B cell (primary cell): ENCODE measurements at regions not wholly inside any gene's neighbourhood (a gene's known extent, or its start where the extent isn't known, plus 50 kb on each side); places are given as distances from the start of the nearest gene placed in this dataset.

Experiments
- ATAC-seq: fragments of 200-7000 bp; cut with Tn5 transposase; one replicate; pipeline ENCODE4 v1.10.0; 2021; ENCODE audit warnings: low read depth, mild to moderate bottlenecking, moderate number of reproducible peaks, moderate library complexity
- CTCF ChIA-PET: fragments of 350-600 bp; sonication (Branson Sonifier 250); formaldehyde crosslinking; loops from one replicate; lab custom pipeline; 2021; ENCODE audit warnings: antibody characterized with exemption, inconsistent platforms; lab: Charles Lee
- POLR2A ChIA-PET: fragments of 350-600 bp; sonication (Branson Sonifier 250); formaldehyde crosslinking; loops from one replicate; lab custom pipeline; 2021; ENCODE audit warnings: antibody characterized with exemption; lab: Charles Lee
- DNase-seq: peaks from one replicate; pipeline ENCODE4 v3.0.0; 2013
- H2AFZ ChIP-seq: 2 replicates; pipeline ENCODE4 v1.6.1; 2012; ENCODE audit warnings: mild to moderate bottlenecking, low read depth, low read length; ENCODE audit not compliant: insufficient read depth, poor library complexity, severe bottlenecking
- H3K27ac ChIP-seq, 2 donors: 1 replicate in 1 of 2; 2 replicates in 1 of 2; pipeline ENCODE4 v1.5.1; 2012 to 2013; ENCODE audit warnings: low read length in 2 of 2, mild to moderate bottlenecking in 2 of 2, moderate library complexity in 1 of 2
- H3K27me3 ChIP-seq, 4 experiments: fragments of 200-600 bp in 1 of 4; sonication (generic) in 1 of 4; replicated peaks in 1 of 4; 1 replicate in 2 of 4; 2 replicates in 2 of 4; pipeline versions ENCODE4 v1.6.1 to v1.7.0; 2013 to 2016; ENCODE audit warnings: low read length in 3 of 4, mild to moderate bottlenecking in 2 of 4, mixed read lengths in 1 of 4, moderate library complexity in 1 of 4; ENCODE audit not compliant: insufficient read depth in 4 of 4, control insufficient read depth in 3 of 4; ENCODE audit errors: control extremely low read depth in 1 of 4
- H3K36me3 ChIP-seq, 2 experiments: replicated peaks in 1 of 2; 1 replicate in 1 of 2; 2 replicates in 1 of 2; pipeline versions ENCODE4 v1.6.1 to v1.7.1; 2013; ENCODE audit warnings: low read length in 1 of 2; ENCODE audit not compliant: insufficient read depth in 2 of 2, control insufficient read depth in 1 of 2; ENCODE audit errors: control extremely low read depth in 1 of 2, extremely low read depth in 1 of 2
- H3K4me1 ChIP-seq, 2 donors: fragments of 200-600 bp in 1 of 2; sonication (generic) in 1 of 2; 1 replicate in 1 of 2; 2 replicates in 1 of 2; pipeline versions ENCODE4 v1.5.1 to v1.6.1; 2013 to 2017; ENCODE audit warnings: low read length in 2 of 2; ENCODE audit not compliant: control insufficient read depth in 2 of 2, insufficient read depth in 2 of 2
- H3K4me2 ChIP-seq: replicated peaks from 2 replicates; pipeline ENCODE3; 2012; ENCODE audit warnings: mild to moderate bottlenecking, low read depth, low read length; ENCODE audit not compliant: poor library complexity, severe bottlenecking
- H3K4me3 ChIP-seq, 5 experiments: fragments of 200-600 bp in 1 of 5; sonication (generic) in 1 of 5; 1 replicate in 3 of 5; 2 replicates in 2 of 5; pipeline versions ENCODE4 v1.5.1 to v1.7.0; 2011 to 2016; ENCODE audit warnings: low read length in 4 of 5, mild to moderate bottlenecking in 4 of 5, low read depth in 2 of 5, control low read depth in 1 of 5, moderate library complexity in 1 of 5; ENCODE audit not compliant: insufficient read depth in 1 of 5; ENCODE audit errors: control extremely low read depth in 1 of 5, extremely low read depth in 1 of 5
- H3K79me2 ChIP-seq: fragments of 200-600 bp; sonication (generic); one replicate; pipeline ENCODE4 v1.6.0; 2016; ENCODE audit warnings: low read length; ENCODE audit not compliant: control insufficient read depth, insufficient read depth
- H3K9ac ChIP-seq: fragments of 200-600 bp; sonication (generic); 2 replicates; pipeline ENCODE4 v1.6.1; 2017; ENCODE audit warnings: mild to moderate bottlenecking, low read length, moderate library complexity
- H3K9me3 ChIP-seq, 3 donors: one replicate each; pipeline versions ENCODE4 v1.6.1 to v1.7.1; 2013; ENCODE audit warnings: low read length in 2 of 3; ENCODE audit not compliant: control insufficient read depth in 2 of 3, insufficient read depth in 1 of 3; ENCODE audit errors: control extremely low read depth in 1 of 3
- H4K20me1 ChIP-seq: 2 replicates; pipeline ENCODE4 v1.6.0; 2012; ENCODE audit warnings: mild to moderate bottlenecking, low read length; ENCODE audit not compliant: insufficient read depth, control insufficient read depth, poor library complexity, severe bottlenecking
- H3K27ac Mint-ChIP-seq: one replicate; pipeline ENCODE4 v1.8.0; 2021; ENCODE audit warnings: mixed read lengths
- H3K27me3 Mint-ChIP-seq: one replicate; pipeline ENCODE4 v1.8.0; 2021; ENCODE audit warnings: mixed read lengths
- H3K4me1 Mint-ChIP-seq: one replicate; pipeline ENCODE4 v1.8.0; 2021; ENCODE audit warnings: mixed read lengths
- H3K4me3 Mint-ChIP-seq: one replicate; pipeline ENCODE4 v1.8.0; 2021; ENCODE audit warnings: mixed read lengths
- H3K9me3 Mint-ChIP-seq: one replicate; pipeline ENCODE4 v1.8.0; 2022; ENCODE audit warnings: mixed read lengths; ENCODE audit not compliant: insufficient read depth
- CTCF ChIP-seq: fragments of 200-600 bp; IDR thresholded peaks from one replicate; pipeline ENCODE4 v1.8.0; 2022; ENCODE audit warnings: antibody characterized with exemption, mild to moderate bottlenecking
- EZH2 ChIP-seq: IDR thresholded peaks from 2 replicates; pipeline ENCODE4 v1.6.1; 2012; ENCODE audit warnings: borderline replicate concordance, low read depth, mild to moderate bottlenecking, moderate library complexity, low read length; ENCODE audit not compliant: insufficient read depth, poor library complexity, severe bottlenecking
- WGBS: methylation state at CpG from one replicate; pipeline ENCODE4 v1.1.5; 2013; ENCODE audit warnings: missing lambda C conversion rate; ENCODE audit not compliant: insufficient coverage; 5-methylcytosine and 5-hydroxymethylcytosine counted together
- intact Hi-C: fragments of 100-400 bp; cut with micrococcal nuclease; formaldehyde crosslinking; loops from one replicate; pipeline ENCODE4 v1.10.0; 2022

GRCh38 chr1:199660071-199660470 lies 367.4 kb upstream of the NR5A2 start:
- no peaks in the 10 kb centered on the region for H3K79me2 ChIP-seq
- no peaks in the 10 kb centered on the region for H3K36me3 ChIP-seq
- no peak overlapping the region for H3K4me2 ChIP-seq
- H3K4me3 Mint-ChIP-seq: no peak overlapping the region
- TF ChIP-seq EZH2 (no peak), CTCF (no peak)
- H3K9me3 Mint-ChIP-seq: no peaks in the 10 kb centered on the region
- H3K4me3 ChIP-seq: no peak overlapping the region
- no peak for DNase-seq
- H3K27ac Mint-ChIP-seq: no peak overlapping the region
- no peak overlapping the region for H2AFZ ChIP-seq
- CTCF ChIA-PET: no interaction called here
- no peaks in the 10 kb centered on the region for H4K20me1 ChIP-seq
- no peak overlapping the region for H3K9ac ChIP-seq
- peaks cover 0 to 5% (median 0%) of the 10 kb centered on the region in 4 experiments for H3K27me3 ChIP-seq
- POLR2A ChIA-PET: no interaction called here
- WGBS: no CpG with 5 or more reads among the region's 2 CpGs
- no peaks in the 10 kb centered on the region for H3K4me1 ChIP-seq
- no peak overlapping the region for H3K27ac ChIP-seq
- H3K27me3 Mint-ChIP-seq: peaks cover 41% of the 10 kb centered on the region
- intact Hi-C loops: no loop called here
- ATAC-seq: no peak
- no peaks in the 10 kb centered on the region for H3K4me1 Mint-ChIP-seq
- peaks cover 0 to 1% (median 0%) of the 10 kb centered on the region in 3 donors for H3K9me3 ChIP-seq

GRCh38 chr1:199665371-199665770 lies 362.1 kb upstream of the NR5A2 start:
- no CpG with 5 or more reads among the region's 1 CpG for WGBS
- H4K20me1 ChIP-seq: no peaks in the 10 kb centered on the region
- H3K36me3 ChIP-seq: no peaks in the 10 kb centered on the region
- Mint-ChIP-seq H3K27ac (no peak overlapping the region), H3K9me3 (no peaks in the 10 kb centered on the region), H3K27me3 (peaks cover 17% of the 10 kb centered on the region), H3K4me1 (no peaks in the 10 kb centered on the region), H3K4me3 (no peak overlapping the region)
- no peak for TF ChIP-seq EZH2
- TF ChIP-seq CTCF: no peak
- no peaks in the 10 kb centered on the region for H3K27me3 ChIP-seq
- ATAC-seq (no peak), DNase-seq (no peak)
- intact Hi-C loops: no loop called here
- H3K9me3 ChIP-seq: peaks cover 0 to 4% (median 0%) of the 10 kb centered on the region in 3 donors
- no peak overlapping the region for H3K4me2 ChIP-seq
- no peak overlapping the region for H3K9ac ChIP-seq
- H3K27ac ChIP-seq: no peak overlapping the region
- ChIA-PET CTCF (no interaction called here), POLR2A (no interaction called here)
- no peak overlapping the region for H2AFZ ChIP-seq
- H3K4me1 ChIP-seq: no peaks in the 10 kb centered on the region
- no peak overlapping the region for H3K4me3 ChIP-seq
- H3K79me2 ChIP-seq: no peaks in the 10 kb centered on the region
